Mucosa of stomach (tissue), 1 donor: ENCODE measurements at regions not wholly inside any gene's neighbourhood (a gene's known extent, or its start where the extent isn't known, plus 50 kb on each side); places are given as distances from the start of the nearest gene placed in this dataset.

Experiments used
- H3K27me3 ChIP-seq: one replicate; pipeline ENCODE4 v1.7.0; 2013; ENCODE audit warnings: mild to moderate bottlenecking, low read length; ENCODE audit not compliant: control insufficient read depth, insufficient read depth
- H3K36me3 ChIP-seq: one replicate; pipeline ENCODE4 v1.7.0; 2013; ENCODE audit warnings: low read length; ENCODE audit not compliant: control insufficient read depth, insufficient read depth
- H3K4me1 ChIP-seq: one replicate; pipeline ENCODE4 v1.7.0; 2013; ENCODE audit warnings: mild to moderate bottlenecking, low read length; ENCODE audit not compliant: control insufficient read depth, insufficient read depth
- H3K4me3 ChIP-seq: one replicate; pipeline ENCODE4 v1.7.0; 2013; ENCODE audit warnings: low read length
- H3K9ac ChIP-seq: one replicate; pipeline ENCODE4 v1.7.0; 2013; ENCODE audit warnings: mild to moderate bottlenecking, low read length, moderate library complexity
- H3K9me3 ChIP-seq: one replicate; pipeline ENCODE4 v1.7.0; 2013; ENCODE audit warnings: mild to moderate bottlenecking, low read length, moderate library complexity; ENCODE audit not compliant: control insufficient read depth
- donor health status: Pancreatic carcinoma.

- Histone ChIP-seq H3K36me3 (no peaks in the 10 kb centered on the region), H3K4me3 (no peak overlapping the region), H3K9ac (no peak overlapping the region), H3K27me3 (no peaks in the 10 kb centered on the region), H3K4me1 (no peaks in the 10 kb centered on the region), H3K9me3 (no peaks in the 10 kb centered on the region)
Measured at GRCh38 chr6:54778731-54779130, 67.8 kb upstream of the FAM83B start.

DNA sequence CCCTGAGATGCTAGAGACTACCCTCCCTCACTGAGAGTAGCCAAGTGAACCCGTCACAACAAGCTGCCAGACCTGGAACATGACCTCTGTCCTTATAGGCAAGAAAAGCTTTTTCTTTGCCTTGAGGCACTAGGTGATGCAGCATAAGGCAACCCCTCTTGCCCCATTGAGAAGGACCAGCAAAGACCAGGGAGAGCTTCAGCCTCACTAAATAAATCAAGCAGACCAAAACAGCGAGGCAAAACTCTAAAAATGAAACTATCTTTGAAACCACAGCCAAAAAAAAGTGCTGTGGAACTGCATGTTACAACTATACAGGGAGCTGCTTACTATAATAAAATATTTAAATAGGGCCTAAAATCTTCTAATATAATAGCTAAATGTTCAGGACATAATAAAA, 62.6 kb upstream of the FAM83B start:
- H3K4me3 ChIP-seq: no peak overlapping the region
- H3K27me3 ChIP-seq: no peaks in the 10 kb centered on the region
- no peaks in the 10 kb centered on the region for H3K36me3 ChIP-seq
- no peaks in the 10 kb centered on the region for H3K4me1 ChIP-seq
- no peaks in the 10 kb centered on the region for H3K9me3 ChIP-seq
- H3K9ac ChIP-seq: no peak overlapping the region

GRCh38 chr6:54786154-54786553, 60.4 kb upstream of the FAM83B start:
- no peak overlapping the region for H3K9ac ChIP-seq
- H3K4me3 ChIP-seq: no peak overlapping the region
- H3K36me3 ChIP-seq: no peaks in the 10 kb centered on the region
- H3K27me3 ChIP-seq: no peaks in the 10 kb centered on the region
- no peaks in the 10 kb centered on the region for H3K4me1 ChIP-seq
- no peaks in the 10 kb centered on the region for H3K9me3 ChIP-seq

DNA sequence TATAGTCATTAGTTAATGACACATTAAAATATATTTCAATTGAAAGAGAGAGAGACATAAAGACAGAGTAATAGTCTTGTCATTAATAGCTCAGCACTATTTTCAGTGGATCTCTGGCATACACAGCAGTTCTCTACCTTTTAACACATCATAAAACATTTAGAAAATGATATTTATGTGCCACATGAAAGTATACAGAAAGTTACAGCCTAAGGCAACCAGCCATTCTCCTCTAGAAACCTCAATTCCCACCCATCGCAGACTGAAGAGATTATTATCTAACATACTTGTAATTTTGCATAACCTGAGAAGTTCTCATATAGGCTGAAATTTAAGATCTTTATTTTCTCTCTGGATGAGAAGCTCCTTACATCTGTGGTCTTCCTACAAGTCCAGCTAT, 58.7 kb upstream of the FAM83B start:
- Histone ChIP-seq H3K27me3 (no peaks in the 10 kb centered on the region), H3K36me3 (no peaks in the 10 kb centered on the region), H3K4me1 (no peaks in the 10 kb centered on the region), H3K9ac (no peak overlapping the region), H3K9me3 (no peaks in the 10 kb centered on the region), H3K4me3 (no peak overlapping the region)
